Activated CD4-positive, alpha-beta T cell treated with anti-CD3 and anti-CD28 coated beads, Interleukin-10, Interleukin-2, amounts not matched to agents 100 ng/mL and 50 ng/mL, durations not matched to agents 16 hours and 8 hours (primary cell): ENCODE measurements at regions not wholly inside any gene's neighbourhood (a gene's known extent, or its start where the extent isn't known, plus 50 kb on each side); places are given as distances from the start of the nearest gene placed in this dataset.
"Not testable (repeated sequence)": the region's sequence is repeated elsewhere in the genome, so short reads cannot be mapped to it uniquely, and the experiment has no call there.

Source experiments
- DNase-seq: peaks from one replicate; pipeline ENCODE4 v3.0.0-alpha.2; 2020

- DNase-seq, result no peak
These were observed 225.9 kb upstream of the GAP43 start for GRCh38 chr3:115397433-115397832.

GRCh38 chr3:115398506-115398905 is 224.8 kb upstream of the GAP43 start:
- no peak for DNase-seq

GRCh38 chr3:115399750-115400149 is 223.6 kb upstream of the GAP43 start:
- DNase-seq, result no peak

- no peak for DNase-seq
These were observed 222.0 kb upstream of the GAP43 start for GRCh38 chr3:115401298-115401697.

GRCh38 chr3:115401851-115402501 is 221.3 kb upstream of the GAP43 start:
- no peak for DNase-seq

- DNase-seq, result no peak
These were observed 220.7 kb upstream of the GAP43 start for GRCh38 chr3:115402651-115403050.

- no peak for DNase-seq
These were observed 219.5 kb upstream of the GAP43 start for GRCh38 chr3:115403786-115404185.

- DNase-seq, result no peak
These were observed 213.7 kb upstream of the GAP43 start for GRCh38 chr3:115409596-115409995.

GRCh38 chr3:115414610-115415009 is 208.7 kb upstream of the GAP43 start:
- DNase-seq, result not testable (repeated sequence)

GRCh38 chr3:115415246-115415996 is 207.9 kb upstream of the GAP43 start:
- DNase-seq, result no peak

- no peak for DNase-seq
These were observed 204.7 kb upstream of the GAP43 start for GRCh38 chr3:115418583-115418982.

GRCh38 chr3:115420086-115420485 is 203.2 kb upstream of the GAP43 start:
- no peak for DNase-seq

- DNase-seq, result no peak
These were observed 200.1 kb upstream of the GAP43 start for GRCh38 chr3:115423170-115423569.

GRCh38 chr3:115428841-115429240 is 194.5 kb upstream of the GAP43 start:
- DNase-seq, result no peak

GRCh38 chr3:115436767-115437301 is 186.5 kb upstream of the GAP43 start:
- DNase-seq, result no peak

- no peak for DNase-seq
These were observed 184.5 kb upstream of the GAP43 start for GRCh38 chr3:115438799-115439198.

GRCh38 chr3:115445559-115445958 is 177.8 kb upstream of the GAP43 start:
- DNase-seq, result no peak

- no peak for DNase-seq
These were observed 174.5 kb upstream of the GAP43 start for GRCh38 chr3:115448851-115449250.

- DNase-seq, result no peak
These were observed 173.3 kb upstream of the GAP43 start for GRCh38 chr3:115450036-115450435.

GRCh38 chr3:115464036-115464435 is 159.3 kb upstream of the GAP43 start:
- no peak for DNase-seq

- no peak for DNase-seq
These were observed 153.7 kb upstream of the GAP43 start for GRCh38 chr3:115469649-115470048.

- DNase-seq, result no peak
These were observed 153.1 kb upstream of the GAP43 start for GRCh38 chr3:115470254-115470653.

GRCh38 chr3:115475178-115476041 is 147.9 kb upstream of the GAP43 start:
- DNase-seq, result no peak
